ENCODE measurements at regions not wholly inside any gene's neighbourhood (a gene's known extent, or its start where the extent isn't known, plus 50 kb on each side); places are given as distances from the start of the nearest gene placed in this dataset.

DNA sequence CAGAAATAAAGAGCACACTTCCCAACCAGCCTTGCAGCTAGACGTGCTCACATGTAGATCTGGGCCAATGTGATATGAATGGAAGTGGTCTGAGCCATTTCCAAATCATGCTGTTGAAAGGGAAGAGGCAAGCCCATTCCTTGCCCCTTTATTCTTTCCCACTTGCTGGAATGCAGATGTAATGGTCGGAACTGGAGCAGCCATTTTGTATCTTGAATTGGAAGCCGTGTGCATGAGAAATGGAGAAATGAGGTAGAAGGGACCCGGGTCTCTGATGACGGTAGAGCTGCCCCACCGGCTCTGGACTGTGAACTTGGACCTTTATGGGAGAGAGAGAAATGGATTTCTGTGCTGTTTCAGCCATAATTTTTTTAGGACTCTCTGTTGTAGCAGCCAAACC lies 54.8 kb upstream of the STX16 start:
- Histone ChIP-seq H3K9me3 (ENCODE audit: insufficient read depth in 2 of 2, low read depth in 1 of 2, low read length in 1 of 2) (no peaks in the 10 kb centered on the region), H4K5ac (ENCODE audit: insufficient read length, low read depth, low read length) (no peak overlapping the region), H3K27ac (ENCODE audit: low read depth, low read length) (no peak overlapping the region), H3K14ac (ENCODE audit: insufficient read length) (no peak overlapping the region), H2BK5ac (ENCODE audit: low read depth, low read length) (no peak overlapping the region), H2BK120ac (replicated peaks; ENCODE audit: low read depth, low read length) (no peak overlapping the region), H4K20me1 (replicated peaks in 1 of 2; ENCODE audit: control insufficient read depth in 1 of 2, insufficient read depth in 2 of 2, low read length in 2 of 2) (no peaks in the 10 kb centered on the region), H4K8ac (ENCODE audit: extremely low read depth, insufficient read depth, low read length) (no peak overlapping the region), H2BK20ac (ENCODE audit: low read length) (no peak overlapping the region), H4K91ac (replicated peaks; ENCODE audit: insufficient read length, low read length) (no peak overlapping the region), H3K23me2 (ENCODE audit: low read depth, low read length) (no peaks in the 10 kb centered on the region; the same call in 1 of the 2 replicates), H3K4me2 (ENCODE audit: insufficient read depth in 1 of 2, low read depth in 2 of 2, low read length in 2 of 2) (no peak overlapping the region), H3K79me1 (ENCODE audit: low read depth, low read length) (no peaks in the 10 kb centered on the region), H3K18ac (ENCODE audit: extremely low read depth, low read length) (no peak overlapping the region), H3K4ac (replicated peaks; ENCODE audit: insufficient read length, low read depth, low read length) (no peak overlapping the region), H2AK5ac (ENCODE audit: low read depth, low read length) (no peak overlapping the region), H2BK15ac (ENCODE audit: low read length) (no peak overlapping the region), H3K9ac (replicated peaks in 1 of 4; ENCODE audit: extremely low read depth in 1 of 4, low read depth in 3 of 4, low read length in 3 of 4) (no peak overlapping the region), H2BK12ac (ENCODE audit: low read depth, low read length) (no peak overlapping the region), H3K4me1 (replicated peaks in 1 of 4; ENCODE audit: control insufficient read depth in 3 of 4, insufficient read depth in 4 of 4, low read length in 3 of 4) (no peaks in the 10 kb centered on the region), H3K23ac (ENCODE audit: insufficient read length) (no peak overlapping the region), H3K56ac (replicated peaks; ENCODE audit: insufficient read length, low read depth, low read length) (no peak overlapping the region), H3K36me3 (ENCODE audit: control insufficient read depth in 2 of 4, insufficient read depth in 4 of 4, low read length in 3 of 4) (no peaks in the 10 kb centered on the region), H3K4me3 (ENCODE audit: extremely low read depth in 1 of 4, insufficient read depth in 2 of 4, low read depth in 3 of 4, low read length in 4 of 4) (no peak overlapping the region), H3K27me3 (replicated peaks in 1 of 4; ENCODE audit: control insufficient read depth in 3 of 4, extremely low read depth in 1 of 4, insufficient read depth in 3 of 4, low read length in 3 of 4) (no peaks in the 10 kb centered on the region; a peak in 2 of 7 replicates), H3K79me2 (ENCODE audit: control insufficient read depth in 1 of 2, insufficient read depth in 2 of 2, low read length in 2 of 2) (no peaks in the 10 kb centered on the region), H2AFZ (ENCODE audit: low read length) (no peak overlapping the region)
- DNase-seq (ENCODE audit: low read depth in 1 of 2, low spot score in 2 of 2) (no peak), FAIRE-seq (no peak)
- ChIA-PET POLR2A (ENCODE audit: partially characterized antibody) (interaction anchor here (1.3 kb wide), 1 partner anchor 9 kb away, joined by 4 read pairs; no protein-coding TSS in a partner anchor), CTCF (ENCODE audit: partially characterized antibody) (no interaction called here)
- 98% methylated on average over 6 of the region's 6 CpGs; no CpG with 5 or more reads in 1 of the 2 experiments for WGBS, 2 experiments (ENCODE audit: extremely low coverage in 1 of 2, insufficient coverage in 1 of 2, insufficient read length in 1 of 2, insufficient replicate concordance in 2 of 2, low coverage in 1 of 2, low lambda C conversion rate in 2 of 2, missing lambda C conversion rate in 1 of 2)
- TF ChIP-seq HDAC2 (IDR thresholded peaks at IDR 0.05; ENCODE audit: borderline replicate concordance in 1 of 2, low read depth in 2 of 2, low read length in 2 of 2) (0 out of 4 replicates have a peak, but pooled peaks of 1 of the 2 experiments have one; percentile 67), KDM1A (IDR thresholded peaks at IDR 0.05; ENCODE audit: borderline replicate concordance, low read length) (peak; percentile 89), SP2 (IDR thresholded peaks at IDR 0.05; ENCODE audit: low read length) (no peak)

All from H1 (cell line).